ENCODE measurements at regions not wholly inside any gene's neighbourhood (a gene's known extent, or its start where the extent isn't known, plus 50 kb on each side); places are given as distances from the start of the nearest gene placed in this dataset.

GRCh38 chr18:78407466-78407844 lies 572.2 kb upstream of the SALL3 start:
- no peak overlapping the region for H3K4me3 ChIP-seq (ENCODE audit: low read length in 2 of 2)
- H3K4ac ChIP-seq (ENCODE audit: low read length) = no peak overlapping the region
- no peaks in the 10 kb centered on the region for H3K36me3 ChIP-seq (replicated peaks in 1 of 2; ENCODE audit: control insufficient read depth in 2 of 2, insufficient read depth in 2 of 2, low read length in 2 of 2)
- no peak overlapping the region for H2BK5ac ChIP-seq (ENCODE audit: low read length)
- no peak overlapping the region for H2AFZ ChIP-seq (ENCODE audit: low read length)
- H3K4me2 ChIP-seq (ENCODE audit: insufficient read depth, low read length, poor library complexity, severe bottlenecking) = no peak overlapping the region
- no peak overlapping the region for H3K9ac ChIP-seq (ENCODE audit: low read depth, low read length, poor library complexity)
- H2BK120ac ChIP-seq (ENCODE audit: low read depth, low read length) = no peak overlapping the region
- H2BK15ac ChIP-seq (ENCODE audit: low read length) = no peak overlapping the region
- no peaks in the 10 kb centered on the region for H3K79me1 ChIP-seq (ENCODE audit: low read depth, low read length)
- H3K18ac ChIP-seq (ENCODE audit: low read length) = no peak overlapping the region
- no peak overlapping the region for H2AK5ac ChIP-seq (ENCODE audit: low read depth, low read length)
- no peak overlapping the region for H2BK12ac ChIP-seq (ENCODE audit: low read length)
- no peak overlapping the region for H3K27ac ChIP-seq (replicated peaks; ENCODE audit: low read length)
- no peak for DNase-seq (ENCODE audit: low spot score)
- no peaks in the 10 kb centered on the region for H3K27me3 ChIP-seq (ENCODE audit: control insufficient read depth in 3 of 3, insufficient read depth in 3 of 3, low read depth in 1 of 3, low read length in 3 of 3)
- H4K91ac ChIP-seq (ENCODE audit: low read depth, low read length, poor library complexity) = no peak overlapping the region
- H3K9me3 ChIP-seq (replicated peaks in 1 of 2; ENCODE audit: control insufficient read depth in 2 of 2, insufficient read depth in 1 of 2, low read depth in 1 of 2, low read length in 2 of 2) = no peaks in the 10 kb centered on the region
- H3K14ac ChIP-seq (ENCODE audit: low read length) = no peak overlapping the region
- no peaks in the 10 kb centered on the region for H3K4me1 ChIP-seq (ENCODE audit: control insufficient read depth in 2 of 2, insufficient read depth in 1 of 2, low read depth in 1 of 2, low read length in 2 of 2)
- no peak overlapping the region for H4K8ac ChIP-seq (ENCODE audit: low read depth, low read length)
- no peak overlapping the region for H3K23ac ChIP-seq (ENCODE audit: low read depth, low read length, poor library complexity)
- WGBS, 2 donors (ENCODE audit: extremely low coverage in 2 of 2, insufficient read length in 2 of 2, insufficient replicate concordance in 1 of 2) = no CpG with 5 or more reads among the region's 4 CpGs

GRCh38 chr18:78408623-78409022 lies 571.0 kb upstream of the SALL3 start:
- WGBS, 2 donors (ENCODE audit: extremely low coverage in 2 of 2, insufficient read length in 2 of 2, insufficient replicate concordance in 1 of 2) = no CpG with 5 or more reads among the region's 17 CpGs

GRCh38 chr18:78410094-78410786 lies 569.4 kb upstream of the SALL3 start:
- H3K9me3 ChIP-seq (replicated peaks in 1 of 2; ENCODE audit: control insufficient read depth in 2 of 2, insufficient read depth in 1 of 2, low read depth in 1 of 2, low read length in 2 of 2) = no peaks in the 10 kb centered on the region
- H3K4me3 ChIP-seq (ENCODE audit: low read length in 2 of 2) = no peak overlapping the region
- H4K91ac ChIP-seq (ENCODE audit: low read depth, low read length, poor library complexity) = no peak overlapping the region
- H3K23ac ChIP-seq (ENCODE audit: low read depth, low read length, poor library complexity) = no peak overlapping the region
- no peak overlapping the region for H2BK120ac ChIP-seq (ENCODE audit: low read depth, low read length)
- H2AK5ac ChIP-seq (ENCODE audit: low read depth, low read length) = peak overlapping the region; percentile 37
- no peak overlapping the region for H3K4ac ChIP-seq (ENCODE audit: low read length)
- H3K36me3 ChIP-seq (replicated peaks in 1 of 2; ENCODE audit: control insufficient read depth in 2 of 2, insufficient read depth in 2 of 2, low read length in 2 of 2) = no peaks in the 10 kb centered on the region
- H3K4me1 ChIP-seq (ENCODE audit: control insufficient read depth in 2 of 2, insufficient read depth in 1 of 2, low read depth in 1 of 2, low read length in 2 of 2) = no peaks in the 10 kb centered on the region
- peak overlapping the region; percentile 58 for H3K18ac ChIP-seq (ENCODE audit: low read length)
- H3K14ac ChIP-seq (ENCODE audit: low read length) = peak overlapping the region; percentile 63
- peak overlapping the region; percentile 49 for H2BK15ac ChIP-seq (ENCODE audit: low read length)
- no peak overlapping the region for H3K9ac ChIP-seq (ENCODE audit: low read depth, low read length, poor library complexity)
- no peak overlapping the region for H4K8ac ChIP-seq (ENCODE audit: low read depth, low read length)
- WGBS, 2 donors (ENCODE audit: extremely low coverage in 2 of 2, insufficient read length in 2 of 2, insufficient replicate concordance in 1 of 2) = no CpG with 5 or more reads among the region's 13 CpGs
- no peak overlapping the region for H2AFZ ChIP-seq (ENCODE audit: low read length)
- no peak overlapping the region for H3K27ac ChIP-seq (replicated peaks; ENCODE audit: low read length)
- H2BK5ac ChIP-seq (ENCODE audit: low read length) = no peak overlapping the region
- no peak for DNase-seq (ENCODE audit: low spot score)
- no peak overlapping the region for H3K4me2 ChIP-seq (ENCODE audit: insufficient read depth, low read length, poor library complexity, severe bottlenecking)
- H2BK12ac ChIP-seq (ENCODE audit: low read length) = no peak overlapping the region
- H3K27me3 ChIP-seq (ENCODE audit: control insufficient read depth in 3 of 3, insufficient read depth in 3 of 3, low read depth in 1 of 3, low read length in 3 of 3) = no peaks in the 10 kb centered on the region
- H3K79me1 ChIP-seq (ENCODE audit: low read depth, low read length) = no peaks in the 10 kb centered on the region

More at GRCh38 chr18:78408623-78409022, 571.0 kb upstream of the SALL3 start:
- Histone ChIP-seq H3K27ac (replicated peaks; ENCODE audit: low read length) (no peak overlapping the region), H2BK15ac (ENCODE audit: low read length) (no peak overlapping the region), H3K36me3 (replicated peaks in 1 of 2; ENCODE audit: control insufficient read depth in 2 of 2, insufficient read depth in 2 of 2, low read length in 2 of 2) (no peaks in the 10 kb centered on the region), H2AFZ (ENCODE audit: low read length) (no peak overlapping the region), H2BK12ac (ENCODE audit: low read length) (no peak overlapping the region), H4K91ac (ENCODE audit: low read depth, low read length, poor library complexity) (no peak overlapping the region), H3K27me3 (ENCODE audit: control insufficient read depth in 3 of 3, insufficient read depth in 3 of 3, low read depth in 1 of 3, low read length in 3 of 3) (no peaks in the 10 kb centered on the region), H4K8ac (ENCODE audit: low read depth, low read length) (no peak overlapping the region), H3K23ac (ENCODE audit: low read depth, low read length, poor library complexity) (no peak overlapping the region), H3K79me1 (ENCODE audit: low read depth, low read length) (no peaks in the 10 kb centered on the region), H3K4me1 (ENCODE audit: control insufficient read depth in 2 of 2, insufficient read depth in 1 of 2, low read depth in 1 of 2, low read length in 2 of 2) (no peaks in the 10 kb centered on the region), H2BK120ac (ENCODE audit: low read depth, low read length) (no peak overlapping the region), H2AK5ac (ENCODE audit: low read depth, low read length) (no peak overlapping the region), H2BK5ac (ENCODE audit: low read length) (no peak overlapping the region), H3K4ac (ENCODE audit: low read length) (no peak overlapping the region), H3K14ac (ENCODE audit: low read length) (no peak overlapping the region), H3K4me2 (ENCODE audit: insufficient read depth, low read length, poor library complexity, severe bottlenecking) (no peak overlapping the region), H3K9ac (ENCODE audit: low read depth, low read length, poor library complexity) (no peak overlapping the region), H3K18ac (ENCODE audit: low read length) (no peak overlapping the region), H3K4me3 (ENCODE audit: low read length in 2 of 2) (no peak overlapping the region), H3K9me3 (replicated peaks in 1 of 2; ENCODE audit: control insufficient read depth in 2 of 2, insufficient read depth in 1 of 2, low read depth in 1 of 2, low read length in 2 of 2) (no peaks in the 10 kb centered on the region)
- no peak for DNase-seq (ENCODE audit: low spot score)

GRCh38 chr18:78411539-78411938 lies 568.1 kb upstream of the SALL3 start:
- Histone ChIP-seq H3K9me3 (replicated peaks in 1 of 2; ENCODE audit: control insufficient read depth in 2 of 2, insufficient read depth in 1 of 2, low read depth in 1 of 2, low read length in 2 of 2) (no peaks in the 10 kb centered on the region), H2AK5ac (ENCODE audit: low read depth, low read length) (no peak overlapping the region), H3K4me3 (ENCODE audit: low read length in 2 of 2) (no peak overlapping the region), H4K8ac (ENCODE audit: low read depth, low read length) (no peak overlapping the region), H3K27me3 (ENCODE audit: control insufficient read depth in 3 of 3, insufficient read depth in 3 of 3, low read depth in 1 of 3, low read length in 3 of 3) (no peaks in the 10 kb centered on the region), H3K23ac (ENCODE audit: low read depth, low read length, poor library complexity) (no peak overlapping the region), H2BK15ac (ENCODE audit: low read length) (no peak overlapping the region), H2BK5ac (ENCODE audit: low read length) (no peak overlapping the region), H2BK12ac (ENCODE audit: low read length) (no peak overlapping the region), H3K79me1 (ENCODE audit: low read depth, low read length) (no peaks in the 10 kb centered on the region), H3K27ac (replicated peaks; ENCODE audit: low read length) (no peak overlapping the region), H3K18ac (ENCODE audit: low read length) (no peak overlapping the region), H2BK120ac (ENCODE audit: low read depth, low read length) (no peak overlapping the region), H4K91ac (ENCODE audit: low read depth, low read length, poor library complexity) (no peak overlapping the region), H3K14ac (ENCODE audit: low read length) (no peak overlapping the region), H3K4me2 (ENCODE audit: insufficient read depth, low read length, poor library complexity, severe bottlenecking) (no peak overlapping the region), H3K4ac (ENCODE audit: low read length) (no peak overlapping the region), H3K9ac (ENCODE audit: low read depth, low read length, poor library complexity) (no peak overlapping the region), H3K36me3 (replicated peaks in 1 of 2; ENCODE audit: control insufficient read depth in 2 of 2, insufficient read depth in 2 of 2, low read length in 2 of 2) (no peaks in the 10 kb centered on the region), H2AFZ (ENCODE audit: low read length) (no peak overlapping the region), H3K4me1 (ENCODE audit: control insufficient read depth in 2 of 2, insufficient read depth in 1 of 2, low read depth in 1 of 2, low read length in 2 of 2) (no peaks in the 10 kb centered on the region)
- WGBS, 2 donors (ENCODE audit: extremely low coverage in 2 of 2, insufficient read length in 2 of 2, insufficient replicate concordance in 1 of 2) = no CpG with 5 or more reads among the region's 6 CpGs
- DNase-seq (ENCODE audit: low spot score) = no peak

Data from neuronal stem cell (in vitro differentiated cells).